ENCODE measurements at regions not wholly inside any gene's neighbourhood (a gene's known extent, or its start where the extent isn't known, plus 50 kb on each side); places are given as distances from the start of the nearest gene placed in this dataset.
"Not testable (repeated sequence)": the region's sequence is repeated elsewhere in the genome, so short reads cannot be mapped to it uniquely, and the experiment has no call there.

GRCh38 chr2:155513248-155513647 is 814.8 kb downstream of the KCNJ3 start:
- H3K4me3 ChIP-seq (ENCODE audit: low read depth, low read length) = no peak overlapping the region
- DNase-seq (ENCODE audit: low read depth) = no peak
- no peak for TF ChIP-seq CTCF (IDR thresholded peaks at IDR 0.05; ENCODE audit: control insufficient read depth, extremely low read depth, insufficient read depth)

- DNase-seq (ENCODE audit: low read depth) = no peak
- H3K4me3 ChIP-seq (ENCODE audit: low read depth, low read length) = no peak overlapping the region
- TF ChIP-seq CTCF (IDR thresholded peaks at IDR 0.05; ENCODE audit: control insufficient read depth, extremely low read depth, insufficient read depth) = no peak
Observed at GRCh38 chr2:155502766-155503165, 804.3 kb downstream of the KCNJ3 start.

GRCh38 chr2:155498106-155498505 is 799.6 kb downstream of the KCNJ3 start:
- no peak overlapping the region for H3K4me3 ChIP-seq (ENCODE audit: low read depth, low read length)
- no peak for TF ChIP-seq CTCF (IDR thresholded peaks at IDR 0.05; ENCODE audit: control insufficient read depth, extremely low read depth, insufficient read depth)
- DNase-seq (ENCODE audit: low read depth) = no peak

- H3K4me3 ChIP-seq (ENCODE audit: low read depth, low read length) = no peak overlapping the region
- DNase-seq (ENCODE audit: low read depth) = no peak
- no peak for TF ChIP-seq CTCF (IDR thresholded peaks at IDR 0.05; ENCODE audit: control insufficient read depth, extremely low read depth, insufficient read depth)
Observed at GRCh38 chr2:155494744-155495143, 796.2 kb downstream of the KCNJ3 start.

- TF ChIP-seq CTCF (IDR thresholded peaks at IDR 0.05; ENCODE audit: control insufficient read depth, extremely low read depth, insufficient read depth) = no peak
- no peak for DNase-seq (ENCODE audit: low read depth)
- H3K4me3 ChIP-seq (ENCODE audit: low read depth, low read length) = no peak overlapping the region
Observed at GRCh38 chr2:155485141-155485842, 786.8 kb downstream of the KCNJ3 start.

GRCh38 chr2:155481141-155481540 is 782.6 kb downstream of the KCNJ3 start:
- H3K4me3 ChIP-seq (ENCODE audit: low read depth, low read length) = no peak overlapping the region
- DNase-seq (ENCODE audit: low read depth) = no peak
- TF ChIP-seq CTCF (IDR thresholded peaks at IDR 0.05; ENCODE audit: control insufficient read depth, extremely low read depth, insufficient read depth) = no peak

GRCh38 chr2:155472018-155472417 is 773.5 kb downstream of the KCNJ3 start:
- not testable (repeated sequence) for DNase-seq (ENCODE audit: low read depth)

More at GRCh38 chr2:155472018-155472417, 773.5 kb downstream of the KCNJ3 start:
- H3K4me3 ChIP-seq (ENCODE audit: low read depth, low read length) = not testable (repeated sequence)

Measured in LNCaP clone FGC (cell line).